Peyer's patch (tissue), 4 donors: ENCODE measurements at regions not wholly inside any gene's neighbourhood (a gene's known extent, or its start where the extent isn't known, plus 50 kb on each side); places are given as distances from the start of the nearest gene placed in this dataset.

ENCODE experiments used
- POLR2A ChIP-seq, 2 donors: fragments of 450-650 bp; IDR thresholded peaks; one replicate each; pipeline ENCODE4 v1.5.1; 2017; ENCODE audit warnings: antibody characterized with exemption in 2 of 2, mild to moderate bottlenecking in 2 of 2, moderate library complexity in 2 of 2
- TF ChIP-seq, protein P1 (sequence below), 6 experiments: fragments of 450-650 bp in 4 of 6; fragments of 200-600 bp in 2 of 6; sonication (generic) in 1 of 6; IDR thresholded peaks; one replicate each; pipeline ENCODE4 v1.5.1; 2017 to 2019; ENCODE audit warnings: antibody characterized with exemption in 6 of 6, mild to moderate bottlenecking in 3 of 6, moderate library complexity in 1 of 6

DNA sequence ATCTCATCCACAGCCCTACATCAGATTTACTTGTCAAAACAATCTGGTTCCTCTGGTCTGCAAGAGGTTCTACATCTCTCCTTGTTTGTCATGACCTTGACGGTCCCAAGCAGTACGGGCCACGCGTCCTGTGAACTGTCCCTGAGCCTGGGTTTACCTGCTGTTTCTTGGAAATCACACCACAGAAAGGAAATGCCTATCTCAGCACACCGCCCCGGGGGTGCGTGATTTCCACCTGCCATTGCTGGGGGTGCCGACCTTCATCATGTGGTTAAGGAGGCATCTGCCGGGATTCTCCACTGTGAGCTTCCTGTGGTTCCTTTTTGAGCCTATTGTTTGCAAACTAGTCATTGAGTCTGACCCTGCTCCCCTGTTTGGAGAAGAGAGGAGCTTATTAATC lies 1363.4 kb downstream of the BRD1 start:
- TF ChIP-seq POLR2A (IDR thresholded peaks at IDR 0.05): no peak
- TF ChIP-seq, protein P1, sequence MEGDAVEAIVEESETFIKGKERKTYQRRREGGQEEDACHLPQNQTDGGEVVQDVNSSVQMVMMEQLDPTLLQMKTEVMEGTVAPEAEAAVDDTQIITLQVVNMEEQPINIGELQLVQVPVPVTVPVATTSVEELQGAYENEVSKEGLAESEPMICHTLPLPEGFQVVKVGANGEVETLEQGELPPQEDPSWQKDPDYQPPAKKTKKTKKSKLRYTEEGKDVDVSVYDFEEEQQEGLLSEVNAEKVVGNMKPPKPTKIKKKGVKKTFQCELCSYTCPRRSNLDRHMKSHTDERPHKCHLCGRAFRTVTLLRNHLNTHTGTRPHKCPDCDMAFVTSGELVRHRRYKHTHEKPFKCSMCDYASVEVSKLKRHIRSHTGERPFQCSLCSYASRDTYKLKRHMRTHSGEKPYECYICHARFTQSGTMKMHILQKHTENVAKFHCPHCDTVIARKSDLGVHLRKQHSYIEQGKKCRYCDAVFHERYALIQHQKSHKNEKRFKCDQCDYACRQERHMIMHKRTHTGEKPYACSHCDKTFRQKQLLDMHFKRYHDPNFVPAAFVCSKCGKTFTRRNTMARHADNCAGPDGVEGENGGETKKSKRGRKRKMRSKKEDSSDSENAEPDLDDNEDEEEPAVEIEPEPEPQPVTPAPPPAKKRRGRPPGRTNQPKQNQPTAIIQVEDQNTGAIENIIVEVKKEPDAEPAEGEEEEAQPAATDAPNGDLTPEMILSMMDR (IDR thresholded peaks at IDR 0.05): no peak
